Mesenchymal stem cell (in vitro differentiated cells and primary cell): ENCODE measurements at regions not wholly inside any gene's neighbourhood (a gene's known extent, or its start where the extent isn't known, plus 50 kb on each side); places are given as distances from the start of the nearest gene placed in this dataset.

Experiments
- DNase-seq: peaks from one replicate; pipeline ENCODE4 v3.0.0-alpha.2; 2013
- H2AFZ ChIP-seq: one replicate; pipeline ENCODE4 v1.6.1; 2013; ENCODE audit warnings: low read depth, mild to moderate bottlenecking, control low read depth, inconsistent platforms, low read length, moderate library complexity
- H2AK5ac ChIP-seq: 2 replicates; pipeline ENCODE4 v1.6.1; 2013; ENCODE audit warnings: low read length, moderate library complexity, mild to moderate bottlenecking, inconsistent platforms; ENCODE audit not compliant: severe bottlenecking
- H2BK120ac ChIP-seq: one replicate; pipeline ENCODE4 v1.6.1; 2013; ENCODE audit warnings: low read depth, mild to moderate bottlenecking, inconsistent platforms, low read length, moderate library complexity
- H2BK12ac ChIP-seq, 2 experiments: one replicate each; pipeline ENCODE4 v1.6.1; 2013; ENCODE audit warnings: inconsistent platforms in 2 of 2, low read length in 2 of 2, mild to moderate bottlenecking in 2 of 2, moderate library complexity in 2 of 2, control low read depth in 1 of 2
- H2BK15ac ChIP-seq: one replicate; pipeline ENCODE4 v1.6.1; 2013; ENCODE audit warnings: mild to moderate bottlenecking, low read depth, inconsistent platforms; ENCODE audit not compliant: poor library complexity, severe bottlenecking
- H2BK5ac ChIP-seq: 2 replicates; pipeline ENCODE4 v1.6.1; 2013; ENCODE audit warnings: low read depth, mild to moderate bottlenecking, low read length, control low read depth, inconsistent platforms; ENCODE audit not compliant: poor library complexity, severe bottlenecking
- H3K14ac ChIP-seq, 2 experiments: one replicate each; pipeline ENCODE4 v1.6.1; 2013; ENCODE audit warnings: inconsistent platforms in 2 of 2, low read length in 2 of 2, control low read depth in 1 of 2, mild to moderate bottlenecking in 1 of 2, moderate library complexity in 1 of 2
- H3K18ac ChIP-seq, 2 experiments: one replicate each; pipeline ENCODE4 v1.6.1; 2013; ENCODE audit warnings: inconsistent platforms in 2 of 2, low read length in 2 of 2, control low read depth in 1 of 2, low read depth in 1 of 2, mild to moderate bottlenecking in 1 of 2
- H3K23ac ChIP-seq, 2 experiments: one replicate each; pipeline ENCODE4 v1.6.1; 2013; ENCODE audit warnings: inconsistent platforms in 2 of 2, low read length in 2 of 2, mild to moderate bottlenecking in 2 of 2, moderate library complexity in 2 of 2, control low read depth in 1 of 2
- H3K27ac ChIP-seq: 2 replicates; pipeline ENCODE4 v1.5.1; 2013; ENCODE audit warnings: mild to moderate bottlenecking, moderate library complexity, low read length, control low read depth, inconsistent platforms; ENCODE audit not compliant: poor library complexity, severe bottlenecking
- H3K27me3 ChIP-seq, 2 experiments: 2 replicates each; pipeline versions ENCODE4 v1.6.1 to v1.7.0; 2013; ENCODE audit warnings: low read length in 2 of 2, mild to moderate bottlenecking in 2 of 2, moderate library complexity in 2 of 2, control low read depth in 1 of 2, inconsistent platforms in 1 of 2; ENCODE audit not compliant: control insufficient read depth in 1 of 2, insufficient read depth in 1 of 2
- H3K36me3 ChIP-seq, 2 experiments: 2 replicates each; pipeline versions ENCODE4 v1.6.1 to v1.7.0; 2013; ENCODE audit warnings: low read length in 2 of 2, control low read depth in 1 of 2, inconsistent platforms in 1 of 2, low read depth in 1 of 2, mild to moderate bottlenecking in 1 of 2; ENCODE audit not compliant: insufficient read depth in 2 of 2, control insufficient read depth in 1 of 2
- H3K4ac ChIP-seq, 2 experiments: one replicate each; pipeline ENCODE4 v1.6.1; 2013; ENCODE audit warnings: inconsistent platforms in 2 of 2, low read length in 2 of 2, mild to moderate bottlenecking in 2 of 2, moderate library complexity in 2 of 2, control low read depth in 1 of 2, low read depth in 1 of 2
- H3K4me1 ChIP-seq: 2 replicates; pipeline ENCODE4 v1.6.1; 2013; ENCODE audit warnings: low read depth, low read length, control low read depth; ENCODE audit not compliant: control insufficient read depth, insufficient read depth
- H3K4me2 ChIP-seq: 2 replicates; pipeline ENCODE4 v1.6.1; 2013; ENCODE audit warnings: low read length, mild to moderate bottlenecking, inconsistent platforms; ENCODE audit not compliant: poor library complexity, severe bottlenecking
- H3K4me3 ChIP-seq, 2 experiments: 2 replicates each; pipeline versions ENCODE4 v1.5.1 to v1.7.0; 2013; ENCODE audit warnings: low read length in 2 of 2, mild to moderate bottlenecking in 2 of 2, control low read depth in 1 of 2, low read depth in 1 of 2; ENCODE audit not compliant: insufficient read depth in 1 of 2
- H3K79me1 ChIP-seq: replicated peaks from 2 replicates; pipeline ENCODE4 v1.6.1; 2013; ENCODE audit warnings: mild to moderate bottlenecking, control low read depth, low read length, inconsistent platforms; ENCODE audit not compliant: poor library complexity, severe bottlenecking
- H3K9ac ChIP-seq: 2 replicates; pipeline ENCODE4 v1.7.0; 2013; ENCODE audit warnings: mild to moderate bottlenecking, low read length, moderate library complexity
- H3K9me3 ChIP-seq: 2 replicates; pipeline ENCODE4 v1.7.0; 2013; ENCODE audit warnings: mild to moderate bottlenecking, low read length; ENCODE audit not compliant: control insufficient read depth
- H4K8ac ChIP-seq: one replicate; pipeline ENCODE4 v1.6.1; 2013; ENCODE audit warnings: inconsistent platforms, mild to moderate bottlenecking, low read length, moderate library complexity
- H4K91ac ChIP-seq: one replicate; pipeline ENCODE4 v1.6.1; 2013; ENCODE audit warnings: mild to moderate bottlenecking, low read length, inconsistent platforms
- WGBS: methylation state at CpG from one replicate; pipeline ENCODE4 v1.1.7; 2013; ENCODE audit warnings: mixed read lengths; 5-methylcytosine and 5-hydroxymethylcytosine counted together

DNA sequence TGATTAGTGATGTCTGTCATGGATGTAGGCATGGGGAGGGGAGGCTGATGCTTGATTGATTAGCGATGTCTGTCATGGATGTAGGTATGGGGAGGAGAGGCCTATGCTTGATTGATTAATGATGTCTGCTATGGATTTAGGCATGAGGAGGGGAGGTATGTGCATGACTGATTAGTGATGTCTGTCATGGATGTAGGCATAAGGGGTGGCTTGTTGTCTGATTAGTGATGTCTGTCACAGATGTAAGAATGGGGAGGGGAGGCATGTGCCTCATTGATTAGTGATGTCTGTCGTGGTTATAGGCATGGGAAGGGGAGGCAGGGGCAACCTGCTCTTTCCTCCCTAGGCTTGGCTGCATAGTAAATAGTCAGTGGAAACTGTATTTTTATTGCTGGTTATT is 409.4 kb downstream of the HAPSTR1 start:
- Histone ChIP-seq H2BK15ac (no peak overlapping the region), H2BK120ac (no peak overlapping the region), H3K79me1 (no peaks in the 10 kb centered on the region), H3K18ac (no peak overlapping the region), H3K4me3 (no peak overlapping the region), H3K9me3 (no peaks in the 10 kb centered on the region), H3K4ac (no peak overlapping the region), H3K4me2 (no peak overlapping the region), H3K9ac (no peak overlapping the region), H2AFZ (no peak overlapping the region), H2BK12ac (no peak overlapping the region), H3K27ac (no peak overlapping the region), H3K4me1 (no peaks in the 10 kb centered on the region), H4K8ac (no peak overlapping the region), H3K14ac (no peak overlapping the region), H2BK5ac (no peak overlapping the region), H3K27me3 (no peaks in the 10 kb centered on the region), H2AK5ac (no peak overlapping the region), H4K91ac (no peak overlapping the region), H3K36me3 (no peaks in the 10 kb centered on the region), H3K23ac (no peak overlapping the region)
- DNase-seq, result no peak
- 57% methylated on average over 2 of the region's 2 CpGs for WGBS

DNA sequence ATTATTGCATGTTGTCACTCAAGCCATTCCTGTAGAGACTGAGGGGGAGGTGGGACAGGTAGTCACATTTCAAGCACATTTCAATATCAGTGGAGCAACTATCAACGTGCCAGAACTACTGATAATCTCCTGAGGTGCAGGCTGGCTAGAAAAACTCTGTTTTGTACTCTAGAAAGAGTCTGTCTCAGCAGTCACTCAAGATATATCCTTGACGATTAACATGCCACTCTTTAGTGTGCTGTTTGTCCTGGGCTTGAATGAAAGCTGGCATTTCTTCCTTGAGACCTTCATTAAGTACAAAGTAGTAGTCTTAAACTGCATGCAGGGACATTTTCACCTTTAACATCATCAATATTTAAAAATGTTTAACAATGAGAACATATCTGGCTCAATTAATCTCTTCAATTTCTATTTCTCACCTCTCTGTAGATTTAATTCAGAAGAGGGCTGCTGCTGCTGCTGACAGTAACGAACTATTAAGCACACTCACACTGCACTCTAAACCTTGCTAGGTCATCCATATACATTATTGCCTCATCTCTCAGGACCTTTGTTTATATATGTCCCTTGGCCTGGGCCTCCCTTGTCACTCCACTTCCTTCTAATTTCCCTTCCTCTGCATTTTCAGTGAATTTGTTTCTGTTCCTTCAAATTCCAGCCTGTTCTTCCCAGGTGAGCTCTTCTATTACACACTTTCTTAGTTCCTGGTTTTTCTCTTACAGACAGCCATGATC is 412.0 kb downstream of the HAPSTR1 start:
- H3K4me2 ChIP-seq, result no peak overlapping the region
- H3K27me3 ChIP-seq, result no peaks in the 10 kb centered on the region
- no peaks in the 10 kb centered on the region for H3K79me1 ChIP-seq
- DNase-seq, result no peak
- H2AFZ ChIP-seq, result no peak overlapping the region
- no peak overlapping the region for H2BK120ac ChIP-seq
- no peak overlapping the region for H3K23ac ChIP-seq
- no peak overlapping the region for H3K14ac ChIP-seq
- H3K9me3 ChIP-seq, result no peaks in the 10 kb centered on the region
- 14% methylated on average over 3 of the region's 3 CpGs for WGBS
- H2BK15ac ChIP-seq, result no peak overlapping the region
- H3K9ac ChIP-seq, result no peak overlapping the region
- no peaks in the 10 kb centered on the region for H3K36me3 ChIP-seq
- H2BK12ac ChIP-seq, result no peak overlapping the region
- no peak overlapping the region for H3K18ac ChIP-seq
- no peak overlapping the region for H2AK5ac ChIP-seq
- H3K4me3 ChIP-seq, result no peak overlapping the region
- H2BK5ac ChIP-seq, result no peak overlapping the region
- H3K27ac ChIP-seq, result no peak overlapping the region
- no peak overlapping the region for H3K4ac ChIP-seq
- no peaks in the 10 kb centered on the region for H3K4me1 ChIP-seq
- H4K91ac ChIP-seq, result no peak overlapping the region
- no peak overlapping the region for H4K8ac ChIP-seq

DNA sequence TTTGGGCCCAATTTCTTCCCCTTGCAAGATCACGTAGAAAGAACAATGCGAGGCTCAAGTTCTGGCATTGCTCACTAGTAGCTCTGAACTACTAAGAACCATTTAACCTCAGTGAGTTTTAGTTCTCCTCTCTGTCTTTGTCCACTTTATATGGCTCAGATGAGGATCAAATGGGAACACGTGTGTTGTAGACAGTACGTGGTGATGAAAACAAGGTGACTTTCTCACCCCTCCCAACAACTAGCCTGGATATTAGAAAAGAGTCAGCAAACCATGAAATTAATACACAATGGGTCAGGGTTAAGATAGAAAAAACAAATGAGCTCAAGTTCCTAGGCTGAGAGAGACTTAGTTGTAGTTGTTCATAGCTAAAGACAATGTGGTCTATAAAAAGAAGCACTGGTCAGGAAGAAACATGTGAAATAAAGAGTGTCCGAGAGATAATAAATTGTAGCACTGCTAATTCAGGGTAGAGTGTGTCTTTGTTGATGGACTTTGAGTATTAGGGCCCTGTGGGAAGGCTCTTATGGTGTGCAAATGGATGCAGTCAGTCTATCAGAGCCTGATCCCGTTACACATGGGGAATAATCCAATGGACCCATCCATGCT is 417.0 kb downstream of the HAPSTR1 start:
- WGBS, result 80% methylated on average over 5 of the region's 6 CpGs
- H4K91ac ChIP-seq, result no peak overlapping the region
- H3K79me1 ChIP-seq, result no peaks in the 10 kb centered on the region
- H2BK12ac ChIP-seq, result no peak overlapping the region
- no peak overlapping the region for H3K4me2 ChIP-seq
- H2AK5ac ChIP-seq, result no peak overlapping the region
- H3K27ac ChIP-seq, result no peak overlapping the region
- no peak overlapping the region for H4K8ac ChIP-seq
- no peak for DNase-seq
- no peak overlapping the region for H3K4ac ChIP-seq
- no peak overlapping the region for H3K4me3 ChIP-seq
- no peak overlapping the region for H2BK15ac ChIP-seq
- H3K4me1 ChIP-seq, result no peaks in the 10 kb centered on the region
- H3K36me3 ChIP-seq, result no peaks in the 10 kb centered on the region
- no peak overlapping the region for H3K14ac ChIP-seq
- no peak overlapping the region for H2BK120ac ChIP-seq
- H3K27me3 ChIP-seq, result no peaks in the 10 kb centered on the region
- H3K18ac ChIP-seq, result no peak overlapping the region
- peaks cover 13% of the 10 kb centered on the region for H3K9me3 ChIP-seq
- no peak overlapping the region for H3K23ac ChIP-seq
- H2BK5ac ChIP-seq, result no peak overlapping the region
- H2AFZ ChIP-seq, result no peak overlapping the region
- H3K9ac ChIP-seq, result no peak overlapping the region

DNA sequence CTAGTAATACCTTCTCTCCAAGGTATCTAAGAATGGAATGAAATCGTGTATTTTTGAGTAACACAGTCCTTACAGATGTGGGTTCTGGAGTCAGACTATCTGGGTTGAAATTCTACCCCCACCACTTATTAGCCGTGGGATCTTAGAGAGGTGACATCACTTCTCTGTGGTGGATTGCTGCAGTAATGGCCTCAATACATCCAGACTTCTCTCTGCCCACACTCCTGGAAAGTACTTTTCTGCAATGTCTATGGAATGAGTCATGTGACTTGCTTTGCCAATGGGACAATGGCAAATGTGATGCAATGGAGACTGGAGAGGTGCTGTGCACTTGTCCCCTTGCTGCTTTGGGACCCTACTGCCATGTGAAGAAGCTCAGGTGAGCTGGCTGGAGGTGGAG is 418.2 kb downstream of the HAPSTR1 start:
- no peak overlapping the region for H3K4ac ChIP-seq
- WGBS, result no CpG with 5 or more reads among the region's 2 CpGs
- no peaks in the 10 kb centered on the region for H3K27me3 ChIP-seq
- H2BK12ac ChIP-seq, result no peak overlapping the region
- H2AK5ac ChIP-seq, result no peak overlapping the region
- no peak overlapping the region for H4K91ac ChIP-seq
- no peak overlapping the region for H3K18ac ChIP-seq
- no peak overlapping the region for H3K9ac ChIP-seq
- no peak overlapping the region for H4K8ac ChIP-seq
- H2BK5ac ChIP-seq, result no peak overlapping the region
- no peaks in the 10 kb centered on the region for H3K4me1 ChIP-seq
- no peak for DNase-seq
- H3K36me3 ChIP-seq, result no peaks in the 10 kb centered on the region
- H3K27ac ChIP-seq, result no peak overlapping the region
- no peak overlapping the region for H2AFZ ChIP-seq
- no peak overlapping the region for H3K4me3 ChIP-seq
- H3K23ac ChIP-seq, result no peak overlapping the region
- no peak overlapping the region for H2BK120ac ChIP-seq
- peaks cover 13% of the 10 kb centered on the region for H3K9me3 ChIP-seq
- H3K14ac ChIP-seq, result no peak overlapping the region
- H3K4me2 ChIP-seq, result no peak overlapping the region
- H3K79me1 ChIP-seq, result no peaks in the 10 kb centered on the region
- no peak overlapping the region for H2BK15ac ChIP-seq
